PC-3 (cell line): ENCODE measurements at regions not wholly inside any gene's neighbourhood (a gene's known extent, or its start where the extent isn't known, plus 50 kb on each side); places are given as distances from the start of the nearest gene placed in this dataset.

Experiments
- ATAC-seq: fragments of 200-7000 bp; cut with Tn5 transposase; 2 replicates; pipeline ENCODE4 v1.9.1; 2020; ENCODE audit warnings: mild to moderate bottlenecking, moderate library complexity
- BruUV-seq: library from RNA; stranded (reverse); fragments of 400-500 nt; replicated peaks from 2 replicates; lab custom pipeline; 2021; lab: Mats Ljungman, UMichigan
- CTCF ChIA-PET: fragments of 300-600 bp; sonication (Branson Sonifier 250); formaldehyde crosslinking; loops from one replicate; lab custom pipeline; 2022; ENCODE audit warnings: antibody characterized with exemption; lab: Charles Lee
- POLR2A ChIA-PET: fragments of 300-600 bp; sonication (Branson Sonifier 250); formaldehyde crosslinking; loops from one replicate; lab custom pipeline; 2022; ENCODE audit warnings: antibody characterized with exemption; ENCODE audit not compliant: unreplicated experiment; lab: Charles Lee
- DNase-seq: peaks from one replicate; pipeline ENCODE4 v3.0.0-alpha.2; 2015
- H2AFZ ChIP-seq: fragments of 300-600 bp; sonication (generic); 2 replicates; pipeline ENCODE4 v1.6.0; 2016; ENCODE audit warnings: antibody characterized with exemption, low read length
- H3F3A ChIP-seq: fragments of 300-600 bp; sonication (generic); one replicate; pipeline ENCODE4 v1.6.0; 2017; ENCODE audit warnings: antibody characterized with exemption, low read length, control low read depth, mild to moderate bottlenecking; ENCODE audit not compliant: unreplicated experiment
- H3K27ac ChIP-seq: fragments of 300-600 bp; sonication (generic); 2 replicates; pipeline ENCODE4 v1.5.1; 2016; ENCODE audit warnings: mild to moderate bottlenecking, low read length
- H3K27me3 ChIP-seq: fragments of 300-600 bp; sonication (generic); 2 replicates; pipeline ENCODE4 v1.6.1; 2016; ENCODE audit warnings: low read length, mixed read lengths
- H3K36me3 ChIP-seq: fragments of 300-600 bp; sonication (generic); 2 replicates; pipeline ENCODE4 v1.6.1; 2016; ENCODE audit warnings: low read depth, mixed run types, low read length, mixed read lengths
- H3K4me1 ChIP-seq: fragments of 300-600 bp; sonication (generic); 2 replicates; pipeline ENCODE4 v1.5.1; 2016; ENCODE audit warnings: low read length; ENCODE audit not compliant: insufficient read depth
- H3K4me2 ChIP-seq: fragments of 300-600 bp; sonication (generic); 2 replicates; pipeline ENCODE4 v1.6.0; 2016; ENCODE audit warnings: low read length
- H3K4me3 ChIP-seq: fragments of 300-600 bp; sonication (generic); 2 replicates; pipeline ENCODE4 v1.5.1; 2016; ENCODE audit warnings: mild to moderate bottlenecking, low read length, mixed read lengths
- H3K79me2 ChIP-seq: fragments of 300-600 bp; sonication (generic); 2 replicates; pipeline ENCODE4 v1.6.1; 2017; ENCODE audit warnings: low read length, mixed read lengths
- H3K9ac ChIP-seq: fragments of 300-600 bp; sonication (generic); 2 replicates; pipeline ENCODE4 v1.6.0; 2016; ENCODE audit warnings: mild to moderate bottlenecking, low read length
- H3K9me2 ChIP-seq: fragments of 300-600 bp; sonication (generic); replicated peaks from 2 replicates; pipeline ENCODE4 v1.6.1; 2016; ENCODE audit warnings: mixed run types, low read length, mixed read lengths
- H3K9me3 ChIP-seq: fragments of 300-600 bp; sonication (generic); 2 replicates; pipeline ENCODE4 v1.6.1; 2016; ENCODE audit warnings: low read length, mixed read lengths
- H4K20me1 ChIP-seq: fragments of 300-600 bp; sonication (generic); 2 replicates; pipeline ENCODE4 v1.6.1; 2016; ENCODE audit warnings: low read length, mixed read lengths
- EZH2 ChIP-seq: fragments of 300-600 bp; sonication (generic); IDR thresholded peaks from one replicate; pipeline ENCODE4 v1.6.1; 2017; ENCODE audit warnings: antibody characterized with exemption, mild to moderate bottlenecking, low read length; ENCODE audit not compliant: unreplicated experiment
- EZH2phosphoT487 ChIP-seq: fragments of 300-600 bp; sonication (generic); IDR thresholded peaks from 2 replicates; pipeline ENCODE4 v1.6.1; 2018; ENCODE audit warnings: mild to moderate bottlenecking, antibody characterized with exemption, low read length, borderline replicate concordance
- intact Hi-C: fragments of 100-400 bp; cut with micrococcal nuclease; formaldehyde crosslinking; loops from 2 replicates; pipeline ENCODE4 v1.9.0; 2023
- TF ChIP-seq, protein P1 (sequence below): fragments of 300-600 bp; sonication (generic); conservative IDR thresholded peaks from 2 replicates; pipeline ENCODE4 v1.5.1; 2017; ENCODE audit warnings: antibody characterized with exemption, low read depth, mild to moderate bottlenecking, low read length

GRCh38 chr1:199083680-199084079 is 444.8 kb downstream of the PTPRC start:
- no TSS peak for BruUV-seq
- no peaks in the 10 kb centered on the region for H3K9me3 ChIP-seq
- no peak overlapping the region for H3K27ac ChIP-seq
- TF ChIP-seq, protein P1, sequence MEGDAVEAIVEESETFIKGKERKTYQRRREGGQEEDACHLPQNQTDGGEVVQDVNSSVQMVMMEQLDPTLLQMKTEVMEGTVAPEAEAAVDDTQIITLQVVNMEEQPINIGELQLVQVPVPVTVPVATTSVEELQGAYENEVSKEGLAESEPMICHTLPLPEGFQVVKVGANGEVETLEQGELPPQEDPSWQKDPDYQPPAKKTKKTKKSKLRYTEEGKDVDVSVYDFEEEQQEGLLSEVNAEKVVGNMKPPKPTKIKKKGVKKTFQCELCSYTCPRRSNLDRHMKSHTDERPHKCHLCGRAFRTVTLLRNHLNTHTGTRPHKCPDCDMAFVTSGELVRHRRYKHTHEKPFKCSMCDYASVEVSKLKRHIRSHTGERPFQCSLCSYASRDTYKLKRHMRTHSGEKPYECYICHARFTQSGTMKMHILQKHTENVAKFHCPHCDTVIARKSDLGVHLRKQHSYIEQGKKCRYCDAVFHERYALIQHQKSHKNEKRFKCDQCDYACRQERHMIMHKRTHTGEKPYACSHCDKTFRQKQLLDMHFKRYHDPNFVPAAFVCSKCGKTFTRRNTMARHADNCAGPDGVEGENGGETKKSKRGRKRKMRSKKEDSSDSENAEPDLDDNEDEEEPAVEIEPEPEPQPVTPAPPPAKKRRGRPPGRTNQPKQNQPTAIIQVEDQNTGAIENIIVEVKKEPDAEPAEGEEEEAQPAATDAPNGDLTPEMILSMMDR = no peak
- TF ChIP-seq EZH2 (no peak), EZH2phosphoT487 (no peak)
- no peaks in the 10 kb centered on the region for H3K4me1 ChIP-seq
- no peaks in the 10 kb centered on the region for H3K79me2 ChIP-seq
- POLR2A ChIA-PET = no interaction called here
- H3K27me3 ChIP-seq = no peaks in the 10 kb centered on the region
- H3K4me3 ChIP-seq = no peak overlapping the region
- H2AFZ ChIP-seq = no peak overlapping the region
- no peak overlapping the region for H3K4me2 ChIP-seq
- no peak for DNase-seq
- no peaks in the 10 kb centered on the region for H3F3A ChIP-seq
- no peak overlapping the region for H3K9ac ChIP-seq
- H3K9me2 ChIP-seq = no peaks in the 10 kb centered on the region
- intact Hi-C loops = no loop called here
- CTCF ChIA-PET = no interaction called here
- H3K36me3 ChIP-seq = no peaks in the 10 kb centered on the region
- ATAC-seq = no peak
- H4K20me1 ChIP-seq = no peaks in the 10 kb centered on the region

- Histone ChIP-seq H3K36me3 (no peaks in the 10 kb centered on the region), H3K9me3 (no peaks in the 10 kb centered on the region), H3K4me3 (no peak overlapping the region), H4K20me1 (no peaks in the 10 kb centered on the region), H3K79me2 (no peaks in the 10 kb centered on the region), H3F3A (no peaks in the 10 kb centered on the region), H2AFZ (no peak overlapping the region), H3K4me2 (no peak overlapping the region), H3K9me2 (no peaks in the 10 kb centered on the region), H3K27me3 (no peaks in the 10 kb centered on the region), H3K27ac (no peak overlapping the region), H3K9ac (no peak overlapping the region), H3K4me1 (no peaks in the 10 kb centered on the region)
- TF ChIP-seq, protein P1 = no peak
- TF ChIP-seq EZH2 (no peak), EZH2phosphoT487 (no peak)
- CTCF ChIA-PET = no interaction called here
- POLR2A ChIA-PET = no interaction called here
- ATAC-seq (no peak), DNase-seq (no peak)
- BruUV-seq = no TSS peak
- intact Hi-C loops = no loop called here
Observed at GRCh38 chr1:199084293-199084692, 445.5 kb downstream of the PTPRC start.

DNA sequence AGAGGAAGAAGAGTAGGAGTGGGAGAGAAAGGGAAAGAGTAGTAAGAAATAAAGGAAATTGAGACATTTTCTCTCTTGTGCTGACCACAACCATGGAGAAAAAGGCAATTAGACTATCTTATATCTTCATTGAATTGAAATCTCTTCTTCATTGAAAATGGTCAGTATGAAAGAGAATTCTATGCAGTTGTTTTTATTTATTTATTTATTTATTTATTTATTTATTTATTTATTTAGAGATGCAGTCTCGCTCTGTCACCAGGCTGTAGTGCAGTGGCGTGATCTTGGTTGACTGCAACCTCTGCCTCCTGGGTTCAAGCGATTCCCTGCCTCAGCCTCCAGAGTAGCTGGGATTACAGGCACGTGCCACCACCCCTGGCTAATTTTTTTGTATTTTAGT is 447.1 kb downstream of the PTPRC start:
- Histone ChIP-seq H3K27me3 (no peaks in the 10 kb centered on the region), H3K4me3 (no peak overlapping the region), H3K4me2 (no peak overlapping the region), H3K36me3 (no peaks in the 10 kb centered on the region), H2AFZ (no peak overlapping the region), H3K9me3 (no peaks in the 10 kb centered on the region), H3K27ac (no peak overlapping the region), H3F3A (no peaks in the 10 kb centered on the region), H3K9ac (no peak overlapping the region), H3K9me2 (no peaks in the 10 kb centered on the region), H3K79me2 (no peaks in the 10 kb centered on the region), H4K20me1 (no peaks in the 10 kb centered on the region), H3K4me1 (no peaks in the 10 kb centered on the region)
- TF ChIP-seq, protein P1 = no peak
- TF ChIP-seq EZH2phosphoT487 = no peak
- TF ChIP-seq EZH2 = no peak
- ChIA-PET CTCF (no interaction called here), POLR2A (no interaction called here)
- no peak for DNase-seq
- ATAC-seq = no peak
- no TSS peak for BruUV-seq
- intact Hi-C loops = no loop called here
